ENCODE measurements at regions not wholly inside any gene's neighbourhood (a gene's known extent, or its start where the extent isn't known, plus 50 kb on each side); places are given as distances from the start of the nearest gene placed in this dataset.
"Not testable (repeated sequence)": the region's sequence is repeated elsewhere in the genome, so short reads cannot be mapped to it uniquely, and the experiment has no call there.

DNA sequence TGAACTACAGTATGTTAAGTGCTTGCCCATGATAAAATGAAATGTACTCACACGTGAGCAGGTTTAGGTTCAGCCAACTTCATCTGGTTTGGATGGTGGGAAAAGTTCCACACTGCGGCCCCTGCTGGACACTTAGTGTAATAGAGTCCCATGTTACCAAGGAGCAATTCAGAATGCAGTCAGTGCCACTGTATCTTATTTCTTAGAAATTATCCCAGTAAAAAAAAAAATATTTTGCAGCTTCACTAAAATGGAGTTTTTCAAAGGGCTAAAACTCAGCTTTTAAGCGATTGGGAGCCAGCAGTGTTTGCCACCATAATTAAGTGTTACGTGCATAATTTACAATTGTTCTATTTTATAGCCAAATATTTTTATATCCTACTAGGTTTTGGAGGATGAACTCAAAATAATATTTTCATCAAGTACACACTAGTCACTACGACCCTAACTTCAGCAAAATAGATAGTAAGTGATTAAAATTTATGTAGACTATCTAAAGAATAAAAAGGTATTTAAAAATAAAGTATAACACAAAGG, 371.7 kb upstream of the GBE1 start:
- H3K27ac ChIP-seq (ENCODE audit: low read depth, low read length) = no peak overlapping the region
- H3K27me3 ChIP-seq (ENCODE audit: control insufficient read depth, insufficient read depth, low read length) = no peaks in the 10 kb centered on the region
- no peaks in the 10 kb centered on the region for H3K4me1 ChIP-seq (ENCODE audit: control insufficient read depth, insufficient read depth, low read length)
- H3K36me3 ChIP-seq (ENCODE audit: control insufficient read depth, insufficient read depth, low read length) = no peaks in the 10 kb centered on the region
- no peak overlapping the region for H3K4me3 ChIP-seq (ENCODE audit: low read length)
- H3K9ac ChIP-seq (ENCODE audit: low read length) = no peak overlapping the region

GRCh38 chr3:82132210-82133069, 371.0 kb upstream of the GBE1 start:
- Histone ChIP-seq H3K4me1 (ENCODE audit: control insufficient read depth, insufficient read depth, low read length) (no peaks in the 10 kb centered on the region), H3K4me3 (ENCODE audit: low read length) (no peak overlapping the region), H3K36me3 (ENCODE audit: control insufficient read depth, insufficient read depth, low read length) (no peaks in the 10 kb centered on the region), H3K27ac (ENCODE audit: low read depth, low read length) (no peak overlapping the region), H3K27me3 (ENCODE audit: control insufficient read depth, insufficient read depth, low read length) (no peaks in the 10 kb centered on the region), H3K9ac (ENCODE audit: low read length) (no peak overlapping the region)

DNA sequence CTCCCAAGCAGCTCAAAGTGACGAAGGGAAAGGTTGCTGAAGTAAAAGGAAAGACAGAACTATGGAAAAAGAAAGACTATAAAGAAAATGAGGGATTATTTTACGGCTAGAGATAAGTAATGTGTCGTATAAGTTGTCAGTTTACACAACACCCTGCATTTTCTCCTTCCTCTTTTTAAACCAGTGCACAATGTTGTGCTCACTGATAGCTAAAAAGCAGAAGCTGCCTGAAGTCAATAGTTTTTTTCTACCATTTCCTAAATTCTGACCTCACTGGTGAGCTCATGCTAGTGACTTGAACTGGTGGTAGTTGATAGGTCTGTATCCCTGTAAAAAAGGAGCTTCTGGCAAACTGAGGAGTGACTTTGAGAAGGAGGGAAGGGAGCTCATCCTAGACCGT, 368.6 kb upstream of the GBE1 start:
- no peaks in the 10 kb centered on the region for H3K36me3 ChIP-seq (ENCODE audit: control insufficient read depth, insufficient read depth, low read length)
- H3K4me3 ChIP-seq (ENCODE audit: low read length) = no peak overlapping the region
- no peaks in the 10 kb centered on the region for H3K4me1 ChIP-seq (ENCODE audit: control insufficient read depth, insufficient read depth, low read length)
- H3K27me3 ChIP-seq (ENCODE audit: control insufficient read depth, insufficient read depth, low read length) = no peaks in the 10 kb centered on the region
- H3K27ac ChIP-seq (ENCODE audit: low read depth, low read length) = no peak overlapping the region
- H3K9ac ChIP-seq (ENCODE audit: low read length) = no peak overlapping the region

- Histone ChIP-seq H3K4me1 (ENCODE audit: control insufficient read depth, insufficient read depth, low read length) (no peaks in the 10 kb centered on the region), H3K9ac (ENCODE audit: low read length) (no peak overlapping the region), H3K4me3 (ENCODE audit: low read length) (no peak overlapping the region), H3K27me3 (ENCODE audit: control insufficient read depth, insufficient read depth, low read length) (no peaks in the 10 kb centered on the region), H3K27ac (ENCODE audit: low read depth, low read length) (no peak overlapping the region), H3K36me3 (ENCODE audit: control insufficient read depth, insufficient read depth, low read length) (no peaks in the 10 kb centered on the region)
Observed at GRCh38 chr3:82129221-82129801, 367.9 kb upstream of the GBE1 start.

DNA sequence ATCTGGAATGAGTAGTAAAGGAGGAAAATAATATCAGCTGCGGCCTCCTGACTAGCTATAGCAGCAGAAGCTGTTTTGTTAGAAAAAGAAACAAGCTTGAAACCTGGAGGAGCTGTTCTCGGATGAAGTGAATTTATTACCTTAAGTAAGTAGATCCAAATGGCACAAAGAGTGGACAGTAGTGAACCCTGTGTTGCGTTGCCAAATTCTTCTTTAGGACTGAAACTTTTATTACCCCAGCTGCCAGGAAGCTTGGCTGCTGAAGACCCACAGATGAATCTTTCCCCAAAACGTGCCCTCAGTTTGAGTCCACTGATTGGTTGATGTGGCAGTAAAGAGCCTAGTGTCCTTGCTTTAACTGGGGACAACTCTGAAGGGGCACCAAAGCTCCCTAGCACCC, 366.8 kb upstream of the GBE1 start:
- no peaks in the 10 kb centered on the region for H3K27me3 ChIP-seq (ENCODE audit: control insufficient read depth, insufficient read depth, low read length)
- no peak overlapping the region for H3K27ac ChIP-seq (ENCODE audit: low read depth, low read length)
- no peak overlapping the region for H3K4me3 ChIP-seq (ENCODE audit: low read length)
- no peaks in the 10 kb centered on the region for H3K36me3 ChIP-seq (ENCODE audit: control insufficient read depth, insufficient read depth, low read length)
- H3K4me1 ChIP-seq (ENCODE audit: control insufficient read depth, insufficient read depth, low read length) = no peaks in the 10 kb centered on the region
- no peak overlapping the region for H3K9ac ChIP-seq (ENCODE audit: low read length)

DNA sequence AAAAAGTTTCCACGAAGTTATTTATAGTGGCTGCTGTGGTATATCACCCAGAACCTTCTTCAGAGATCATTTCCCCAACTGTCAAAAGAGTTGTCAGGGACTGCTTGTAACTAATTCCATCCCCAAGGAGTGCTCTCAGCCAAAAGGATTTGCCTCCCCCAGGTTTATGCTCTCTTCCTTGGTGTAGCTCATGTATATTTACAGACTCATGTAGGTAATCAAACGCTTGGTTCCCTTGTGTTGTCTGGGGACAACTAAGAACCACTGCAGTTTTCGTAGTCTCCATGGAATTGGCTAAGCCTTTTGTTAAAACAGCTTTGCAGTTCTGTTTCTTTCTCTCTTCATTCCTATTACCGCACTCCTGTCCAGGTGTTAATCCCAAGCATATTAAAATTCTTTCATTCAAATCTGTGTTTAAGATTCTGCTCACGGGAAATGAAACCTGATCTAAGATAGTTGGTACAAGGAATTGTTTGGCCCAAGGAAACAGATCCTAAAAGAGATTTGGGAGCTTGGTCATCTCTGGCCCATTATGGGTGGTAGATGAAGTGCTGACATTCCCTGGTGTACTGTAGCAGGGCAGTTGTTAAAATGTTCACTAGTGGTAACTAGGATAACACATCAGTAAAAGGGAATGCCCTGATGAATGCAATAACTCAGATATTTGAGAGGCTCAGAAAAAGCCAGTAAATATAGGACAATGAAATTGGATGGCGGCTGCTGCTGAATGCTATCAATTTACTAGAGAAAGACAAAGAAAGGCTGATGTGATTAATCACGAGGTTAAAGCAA, 361.3 kb upstream of the GBE1 start:
- H3K9ac ChIP-seq (ENCODE audit: low read length) = no peak overlapping the region
- no peaks in the 10 kb centered on the region for H3K36me3 ChIP-seq (ENCODE audit: control insufficient read depth, insufficient read depth, low read length)
- H3K4me3 ChIP-seq (ENCODE audit: low read length) = no peak overlapping the region
- H3K27me3 ChIP-seq (ENCODE audit: control insufficient read depth, insufficient read depth, low read length) = no peaks in the 10 kb centered on the region
- H3K27ac ChIP-seq (ENCODE audit: low read depth, low read length) = no peak overlapping the region
- H3K4me1 ChIP-seq (ENCODE audit: control insufficient read depth, insufficient read depth, low read length) = no peaks in the 10 kb centered on the region

DNA sequence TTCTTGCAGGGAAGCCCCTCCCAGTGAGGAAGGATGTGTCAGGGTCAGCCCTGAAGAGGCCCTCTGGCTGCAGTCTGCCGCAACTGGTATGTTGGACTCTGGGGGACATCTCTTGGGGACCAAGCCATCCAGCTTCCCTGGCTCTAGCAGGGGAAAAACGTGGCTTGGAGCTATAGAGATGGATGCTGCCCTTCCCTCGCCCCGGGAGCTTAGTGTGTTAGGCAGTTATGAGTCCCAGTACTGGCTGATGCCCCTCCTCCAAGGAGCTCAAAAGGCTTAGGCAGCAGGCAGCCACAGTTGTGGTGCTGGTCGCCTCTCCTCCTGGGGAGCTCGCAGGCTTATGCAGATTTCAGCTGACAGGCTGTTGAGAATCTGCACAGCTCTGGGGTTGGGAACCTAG, 353.1 kb upstream of the GBE1 start:
- Histone ChIP-seq H3K27ac (ENCODE audit: low read depth, low read length) (no peak overlapping the region), H3K4me3 (ENCODE audit: low read length) (no peak overlapping the region), H3K9ac (ENCODE audit: low read length) (no peak overlapping the region), H3K27me3 (ENCODE audit: control insufficient read depth, insufficient read depth, low read length) (no peaks in the 10 kb centered on the region), H3K4me1 (ENCODE audit: control insufficient read depth, insufficient read depth, low read length) (no peaks in the 10 kb centered on the region), H3K36me3 (ENCODE audit: control insufficient read depth, insufficient read depth, low read length) (no peaks in the 10 kb centered on the region)

DNA sequence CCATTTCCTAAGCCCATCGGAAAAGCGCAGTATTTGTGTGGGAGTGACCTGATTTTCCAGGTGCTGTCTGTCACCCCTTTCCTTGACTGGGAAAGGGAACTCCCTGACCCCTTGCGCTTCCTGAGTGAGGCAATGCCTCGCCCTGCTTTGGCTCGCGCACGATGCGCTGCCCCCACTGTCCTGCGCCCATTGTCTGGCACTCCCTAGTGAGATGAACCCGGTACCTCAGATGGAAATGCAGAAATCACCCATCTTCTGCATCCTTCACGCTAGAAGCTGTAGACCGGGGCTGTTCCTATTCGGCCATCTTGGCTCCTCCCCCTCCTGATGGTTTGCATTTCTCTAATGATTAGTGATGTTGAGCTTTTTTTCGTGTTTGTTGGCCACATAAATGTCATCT, 349.3 kb upstream of the GBE1 start:
- not testable (repeated sequence) for H3K9ac ChIP-seq (ENCODE audit: low read length); H3K4me3 ChIP-seq (ENCODE audit: low read length); H3K27me3 ChIP-seq (ENCODE audit: control insufficient read depth, insufficient read depth, low read length); H3K4me1 ChIP-seq (ENCODE audit: control insufficient read depth, insufficient read depth, low read length); H3K36me3 ChIP-seq (ENCODE audit: control insufficient read depth, insufficient read depth, low read length); H3K27ac ChIP-seq (ENCODE audit: low read depth, low read length)

- Histone ChIP-seq H3K4me3 (ENCODE audit: low read length) (no peak overlapping the region), H3K36me3 (ENCODE audit: control insufficient read depth, insufficient read depth, low read length) (no peaks in the 10 kb centered on the region), H3K4me1 (ENCODE audit: control insufficient read depth, insufficient read depth, low read length) (no peaks in the 10 kb centered on the region), H3K27me3 (ENCODE audit: control insufficient read depth, insufficient read depth, low read length) (no peaks in the 10 kb centered on the region), H3K9ac (ENCODE audit: low read length) (no peak overlapping the region), H3K27ac (ENCODE audit: low read depth, low read length) (no peak overlapping the region)
Observed at GRCh38 chr3:82103241-82103640, 341.8 kb upstream of the GBE1 start.

DNA sequence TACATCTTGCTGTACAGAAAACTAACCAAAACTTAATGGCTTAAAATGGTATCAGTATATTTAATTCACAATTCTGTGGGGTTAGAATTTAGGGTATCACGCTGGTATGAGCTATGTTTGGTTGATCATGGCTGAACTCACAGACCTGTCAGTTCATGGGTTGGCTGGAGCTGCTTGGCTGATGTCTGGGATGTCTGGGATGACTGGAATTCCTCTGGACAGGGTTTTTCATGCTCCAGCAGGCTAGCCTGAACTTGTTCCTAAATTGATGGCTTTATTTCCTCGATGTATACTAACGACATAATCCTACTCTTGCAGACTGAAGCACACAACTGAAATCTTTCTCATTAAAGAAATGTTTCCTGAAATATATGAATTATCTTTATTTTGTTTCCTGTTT, 338.9 kb upstream of the GBE1 start:
- Histone ChIP-seq H3K27me3 (ENCODE audit: control insufficient read depth, insufficient read depth, low read length) (no peaks in the 10 kb centered on the region), H3K4me1 (ENCODE audit: control insufficient read depth, insufficient read depth, low read length) (no peaks in the 10 kb centered on the region), H3K27ac (ENCODE audit: low read depth, low read length) (no peak overlapping the region), H3K36me3 (ENCODE audit: control insufficient read depth, insufficient read depth, low read length) (no peaks in the 10 kb centered on the region), H3K4me3 (ENCODE audit: low read length) (no peak overlapping the region), H3K9ac (ENCODE audit: low read length) (no peak overlapping the region)

GRCh38 chr3:82093641-82094040, 332.2 kb upstream of the GBE1 start:
- no peaks in the 10 kb centered on the region for H3K4me1 ChIP-seq (ENCODE audit: control insufficient read depth, insufficient read depth, low read length)
- H3K9ac ChIP-seq (ENCODE audit: low read length) = no peak overlapping the region
- no peaks in the 10 kb centered on the region for H3K36me3 ChIP-seq (ENCODE audit: control insufficient read depth, insufficient read depth, low read length)
- H3K27ac ChIP-seq (ENCODE audit: low read depth, low read length) = no peak overlapping the region
- H3K27me3 ChIP-seq (ENCODE audit: control insufficient read depth, insufficient read depth, low read length) = no peaks in the 10 kb centered on the region
- H3K4me3 ChIP-seq (ENCODE audit: low read length) = no peak overlapping the region

DNA sequence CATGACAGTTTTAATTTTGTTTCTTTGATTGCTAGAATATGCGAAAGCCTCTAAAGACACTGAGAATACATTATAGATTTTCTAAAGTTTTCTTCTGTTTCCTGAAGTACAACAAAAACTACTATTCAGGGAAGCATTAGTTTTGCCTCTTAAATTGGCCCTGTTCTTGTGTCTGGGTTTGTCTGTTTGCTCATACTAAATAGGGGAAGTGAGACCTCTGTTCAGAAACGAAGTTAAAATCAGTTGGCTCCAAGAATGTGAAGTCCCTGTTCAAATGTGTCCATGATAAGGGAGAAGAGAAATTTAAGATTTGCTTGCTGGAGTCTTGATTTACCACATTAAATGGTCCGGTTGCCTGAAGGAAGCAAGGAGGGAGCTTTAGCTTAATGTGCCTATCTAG, 327.3 kb upstream of the GBE1 start:
- Histone ChIP-seq H3K27ac (ENCODE audit: low read depth, low read length) (no peak overlapping the region), H3K27me3 (ENCODE audit: control insufficient read depth, insufficient read depth, low read length) (no peaks in the 10 kb centered on the region), H3K36me3 (ENCODE audit: control insufficient read depth, insufficient read depth, low read length) (no peaks in the 10 kb centered on the region), H3K4me1 (ENCODE audit: control insufficient read depth, insufficient read depth, low read length) (no peaks in the 10 kb centered on the region), H3K9ac (ENCODE audit: low read length) (no peak overlapping the region), H3K4me3 (ENCODE audit: low read length) (no peak overlapping the region)
